ENCODE measurements at regions not wholly inside any gene's neighbourhood (a gene's known extent, or its start where the extent isn't known, plus 50 kb on each side); places are given as distances from the start of the nearest gene placed in this dataset.

DNA sequence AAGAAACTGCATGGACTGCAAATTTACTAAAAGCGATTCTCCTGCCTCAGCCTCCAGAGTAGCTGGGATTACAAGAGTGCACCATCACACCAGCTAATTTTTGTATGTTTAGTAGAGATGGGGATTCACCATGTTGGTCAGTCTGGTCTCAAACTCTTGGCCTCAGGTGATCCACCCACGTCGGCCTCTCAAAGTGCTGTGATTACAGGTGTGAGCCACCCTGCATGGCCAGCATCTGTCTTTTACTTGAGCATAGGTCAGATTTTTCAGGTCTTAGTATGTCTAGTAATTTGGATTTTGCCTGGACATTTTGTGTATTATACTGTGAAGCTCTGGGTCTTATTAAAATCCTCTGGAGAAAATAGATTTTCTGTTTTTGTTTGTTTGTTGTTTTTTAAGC is 277.8 kb upstream of the VLDLR start:
- TF ChIP-seq, protein P1, sequence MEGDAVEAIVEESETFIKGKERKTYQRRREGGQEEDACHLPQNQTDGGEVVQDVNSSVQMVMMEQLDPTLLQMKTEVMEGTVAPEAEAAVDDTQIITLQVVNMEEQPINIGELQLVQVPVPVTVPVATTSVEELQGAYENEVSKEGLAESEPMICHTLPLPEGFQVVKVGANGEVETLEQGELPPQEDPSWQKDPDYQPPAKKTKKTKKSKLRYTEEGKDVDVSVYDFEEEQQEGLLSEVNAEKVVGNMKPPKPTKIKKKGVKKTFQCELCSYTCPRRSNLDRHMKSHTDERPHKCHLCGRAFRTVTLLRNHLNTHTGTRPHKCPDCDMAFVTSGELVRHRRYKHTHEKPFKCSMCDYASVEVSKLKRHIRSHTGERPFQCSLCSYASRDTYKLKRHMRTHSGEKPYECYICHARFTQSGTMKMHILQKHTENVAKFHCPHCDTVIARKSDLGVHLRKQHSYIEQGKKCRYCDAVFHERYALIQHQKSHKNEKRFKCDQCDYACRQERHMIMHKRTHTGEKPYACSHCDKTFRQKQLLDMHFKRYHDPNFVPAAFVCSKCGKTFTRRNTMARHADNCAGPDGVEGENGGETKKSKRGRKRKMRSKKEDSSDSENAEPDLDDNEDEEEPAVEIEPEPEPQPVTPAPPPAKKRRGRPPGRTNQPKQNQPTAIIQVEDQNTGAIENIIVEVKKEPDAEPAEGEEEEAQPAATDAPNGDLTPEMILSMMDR (conservative IDR thresholded peaks at IDR 0.05; ENCODE audit: low read depth, low read length): no peak
- no peak for TF ChIP-seq MXI1 (IDR thresholded peaks at IDR 0.05; ENCODE audit: borderline replicate concordance, low read depth, low read length)
- TF ChIP-seq, protein P2, sequence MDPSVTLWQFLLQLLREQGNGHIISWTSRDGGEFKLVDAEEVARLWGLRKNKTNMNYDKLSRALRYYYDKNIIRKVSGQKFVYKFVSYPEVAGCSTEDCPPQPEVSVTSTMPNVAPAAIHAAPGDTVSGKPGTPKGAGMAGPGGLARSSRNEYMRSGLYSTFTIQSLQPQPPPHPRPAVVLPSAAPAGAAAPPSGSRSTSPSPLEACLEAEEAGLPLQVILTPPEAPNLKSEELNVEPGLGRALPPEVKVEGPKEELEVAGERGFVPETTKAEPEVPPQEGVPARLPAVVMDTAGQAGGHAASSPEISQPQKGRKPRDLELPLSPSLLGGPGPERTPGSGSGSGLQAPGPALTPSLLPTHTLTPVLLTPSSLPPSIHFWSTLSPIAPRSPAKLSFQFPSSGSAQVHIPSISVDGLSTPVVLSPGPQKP (IDR thresholded peaks at IDR 0.05; ENCODE audit: borderline replicate concordance, low read depth, low read length): no peak
- TF ChIP-seq, protein P3, sequence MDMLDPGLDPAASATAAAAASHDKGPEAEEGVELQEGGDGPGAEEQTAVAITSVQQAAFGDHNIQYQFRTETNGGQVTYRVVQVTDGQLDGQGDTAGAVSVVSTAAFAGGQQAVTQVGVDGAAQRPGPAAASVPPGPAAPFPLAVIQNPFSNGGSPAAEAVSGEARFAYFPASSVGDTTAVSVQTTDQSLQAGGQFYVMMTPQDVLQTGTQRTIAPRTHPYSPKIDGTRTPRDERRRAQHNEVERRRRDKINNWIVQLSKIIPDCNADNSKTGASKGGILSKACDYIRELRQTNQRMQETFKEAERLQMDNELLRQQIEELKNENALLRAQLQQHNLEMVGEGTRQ (IDR thresholded peaks at IDR 0.05; ENCODE audit: low read depth, low read length): no peak

All from IMR-90 (cell line).